HEK293T (cell line): ENCODE measurements at regions not wholly inside any gene's neighbourhood (a gene's known extent, or its start where the extent isn't known, plus 50 kb on each side); places are given as distances from the start of the nearest gene placed in this dataset.

Experiments
- CTCF ChIA-PET: fragments of 350-600 bp; formaldehyde crosslinking; extraction: SDS; loops from one replicate; lab custom pipeline; 2021; ENCODE audit warnings: antibody characterized with exemption, inconsistent platforms; lab: Yijun Ruan, JAX
- POLR2A ChIA-PET: fragments of 350-600 bp; formaldehyde crosslinking; extraction: SDS; loops from one replicate; lab custom pipeline; 2020; ENCODE audit warnings: antibody characterized with exemption, inconsistent platforms; lab: Yijun Ruan, JAX
- DNase-seq: peaks from one replicate; pipeline ENCODE4 v3.0.0; 2012; ENCODE audit warnings: mixed read lengths; ENCODE audit errors: extremely low spot score
- ARNT ChIP-seq: fragments of 450-650 bp; IDR thresholded peaks from 2 replicates; pipeline ENCODE4 v1.6.1; 2017; ENCODE audit warnings: mild to moderate bottlenecking
- CTBP1 ChIP-seq: fragments of 450-650 bp; IDR thresholded peaks from 2 replicates; pipeline ENCODE4 v1.6.1; 2016; ENCODE audit warnings: borderline replicate concordance
- ELF4 ChIP-seq: fragments of 450-650 bp; IDR thresholded peaks from 2 replicates; pipeline ENCODE4 v1.6.1; 2017; ENCODE audit warnings: antibody characterized with exemption
- FOXA1 ChIP-seq: fragments of 450-650 bp; IDR thresholded peaks from 2 replicates; pipeline ENCODE4 v1.6.1; 2016; ENCODE audit warnings: mild to moderate bottlenecking
- FOXK2 ChIP-seq: fragments of 450-650 bp; IDR thresholded peaks from 2 replicates; pipeline ENCODE4 v1.6.1; 2016; ENCODE audit warnings: mild to moderate bottlenecking
- FOXM1 ChIP-seq: fragments of 450-650 bp; IDR thresholded peaks from 2 replicates; pipeline ENCODE4 v1.6.1; 2017; ENCODE audit warnings: mild to moderate bottlenecking, borderline replicate concordance
- HDGF ChIP-seq: fragments of 450-650 bp; IDR thresholded peaks from 2 replicates; pipeline ENCODE4 v1.6.1; 2017; ENCODE audit warnings: antibody characterized with exemption, borderline replicate concordance
- L3MBTL2 ChIP-seq: fragments of 450-650 bp; conservative IDR thresholded peaks from 2 replicates; pipeline ENCODE4 v1.6.1; 2016; ENCODE audit warnings: mild to moderate bottlenecking
- LEF1 ChIP-seq: fragments of 450-650 bp; IDR thresholded peaks from 2 replicates; pipeline ENCODE4 v1.6.1; 2017; ENCODE audit warnings: mild to moderate bottlenecking, borderline replicate concordance
- NFRKB ChIP-seq: fragments of 450-650 bp; IDR thresholded peaks from 2 replicates; pipeline ENCODE4 v1.6.1; 2016; ENCODE audit warnings: mild to moderate bottlenecking, moderate library complexity
- PKNOX1 ChIP-seq: fragments of 450-650 bp; IDR thresholded peaks from 2 replicates; pipeline ENCODE4 v1.6.1; 2016
- SP1 ChIP-seq: fragments of 450-650 bp; IDR thresholded peaks from 2 replicates; pipeline ENCODE4 v1.6.1; 2017
- SUZ12 ChIP-seq: fragments of 450-650 bp; IDR thresholded peaks from 2 replicates; pipeline ENCODE4 v1.6.1; 2016; ENCODE audit warnings: mild to moderate bottlenecking
- TARDBP ChIP-seq: fragments of 450-650 bp; IDR thresholded peaks from 2 replicates; pipeline ENCODE4 v1.6.1; 2016
- ZNF384 ChIP-seq: fragments of 450-650 bp; IDR thresholded peaks from 2 replicates; pipeline ENCODE4 v1.6.1; 2016

- POLR2A ChIA-PET, result no interaction called here
- no peak for DNase-seq
- no peak for TF ChIP-seq PKNOX1
- no peak for TF ChIP-seq FOXM1
- TF ChIP-seq FOXA1, result no peak
- TF ChIP-seq ELF4, result no peak
- no peak for TF ChIP-seq SUZ12
- TF ChIP-seq NFRKB, result no peak
- no peak for TF ChIP-seq L3MBTL2
- no peak for TF ChIP-seq ZNF384
- no peak for TF ChIP-seq LEF1
- CTCF ChIA-PET, result no interaction called here
Observed at GRCh38 chr20:11060423-11061185, 386.8 kb upstream of the JAG1 start.

GRCh38 chr20:11063444-11063843 is 389.6 kb upstream of the JAG1 start:
- no peak for DNase-seq
- CTCF ChIA-PET, result no interaction called here

GRCh38 chr20:11064946-11065345 is 391.1 kb upstream of the JAG1 start:
- POLR2A ChIA-PET, result no interaction called here
- CTCF ChIA-PET, result no interaction called here
- no peak for TF ChIP-seq SUZ12
- DNase-seq, result no peak

More at GRCh38 chr20:11063444-11063843, 389.6 kb upstream of the JAG1 start:
- TF ChIP-seq ELF4 (no peak), ZNF384 (no peak), PKNOX1 (no peak)
- POLR2A ChIA-PET, result no interaction called here

- TF ChIP-seq TARDBP (no peak), SUZ12 (no peak), FOXA1 (no peak), SP1 (no peak), PKNOX1 (no peak), FOXK2 (no peak), NFRKB (no peak), ZNF384 (no peak), FOXM1 (no peak), ARNT (no peak), L3MBTL2 (no peak), HDGF (no peak), LEF1 (no peak), CTBP1 (no peak)
- no peak for DNase-seq
- POLR2A ChIA-PET, result no interaction called here
- CTCF ChIA-PET, result no interaction called here
Observed at GRCh38 chr20:11067359-11067758, 393.6 kb upstream of the JAG1 start.

GRCh38 chr20:11072982-11073381 is 399.2 kb upstream of the JAG1 start:
- ChIA-PET POLR2A (no interaction called here), CTCF (no interaction called here)
- DNase-seq, result no peak
- no peak for TF ChIP-seq ARNT
- no peak for TF ChIP-seq CTBP1
- no peak for TF ChIP-seq ELF4
- TF ChIP-seq SP1, result no peak
- TF ChIP-seq HDGF, result no peak
- TF ChIP-seq L3MBTL2, result no peak
- no peak for TF ChIP-seq FOXA1

- DNase-seq, result no peak
- ChIA-PET POLR2A (no interaction called here), CTCF (interaction anchor here (0.6 kb wide), 1 partner anchor 9 kb away, joined by 3 read pairs; no protein-coding TSS in a partner anchor)
- TF ChIP-seq FOXK2 (no peak), SP1 (no peak), L3MBTL2 (no peak), FOXM1 (no peak), CTBP1 (no peak), TARDBP (no peak), PKNOX1 (no peak), LEF1 (no peak), ZNF384 (no peak), ELF4 (no peak), NFRKB (no peak)
Observed at GRCh38 chr20:11076434-11077105, 402.8 kb upstream of the JAG1 start.
